CD8-positive, alpha-beta memory T cell (primary cell): ENCODE measurements at regions not wholly inside any gene's neighbourhood (a gene's known extent, or its start where the extent isn't known, plus 50 kb on each side); places are given as distances from the start of the nearest gene placed in this dataset.

ENCODE experiments used
- CTCF ChIA-PET: fragments of 350-600 bp; sonication (Branson Sonifier 250); formaldehyde crosslinking; loops from one replicate; lab custom pipeline; 2021; ENCODE audit warnings: antibody characterized with exemption; lab: Charles Lee
- POLR2A ChIA-PET: fragments of 350-600 bp; sonication (Branson Sonifier 250); formaldehyde crosslinking; loops from one replicate; lab custom pipeline; 2021; ENCODE audit warnings: antibody characterized with exemption; lab: Charles Lee
- DNase-seq, 5 donors: peaks; one replicate each; pipeline versions ENCODE4 v3.0.0 to v3.0.0-alpha.2; 2020 to 2022; ENCODE audit warnings: mixed read lengths in 1 of 5
- H3K27ac ChIP-seq: one replicate; pipeline ENCODE4 v1.7.0; 2013; ENCODE audit warnings: low read depth, mild to moderate bottlenecking, low read length, moderate library complexity
- H3K27me3 ChIP-seq: 2 replicates; pipeline ENCODE4 v1.7.0; 2013; ENCODE audit warnings: low read length, mild to moderate bottlenecking; ENCODE audit not compliant: insufficient read depth, poor library complexity, severe bottlenecking
- H3K36me3 ChIP-seq: 2 replicates; pipeline ENCODE4 v1.7.0; 2013; ENCODE audit warnings: mild to moderate bottlenecking, low read length, moderate library complexity; ENCODE audit not compliant: insufficient read depth
- H3K4me1 ChIP-seq: 2 replicates; pipeline ENCODE4 v1.7.0; 2013; ENCODE audit warnings: mild to moderate bottlenecking, low read length, moderate library complexity; ENCODE audit not compliant: insufficient read depth
- H3K4me3 ChIP-seq: 2 replicates; pipeline ENCODE4 v1.7.0; 2013; ENCODE audit warnings: mild to moderate bottlenecking, low read length
- H3K9me3 ChIP-seq: 2 replicates; pipeline ENCODE4 v1.7.0; 2013; ENCODE audit warnings: mild to moderate bottlenecking, low read length
- H3K27ac Mint-ChIP-seq, 8 donors: one replicate each; pipeline ENCODE4 v1.8.0; 2020 to 2021; ENCODE audit warnings: mixed read lengths in 8 of 8, mild to moderate bottlenecking in 6 of 8, inconsistent platforms in 3 of 8, moderate library complexity in 3 of 8
- H3K27me3 Mint-ChIP-seq, 2 donors: one replicate each; pipeline ENCODE4 v1.8.0; 2020 to 2021; ENCODE audit warnings: mixed read lengths in 2 of 2, mild to moderate bottlenecking in 1 of 2, moderate library complexity in 1 of 2
- H3K36me3 Mint-ChIP-seq, 3 donors: one replicate each; pipeline ENCODE4 v1.8.0; 2020 to 2021; ENCODE audit warnings: mixed read lengths in 3 of 3, inconsistent platforms in 1 of 3, mild to moderate bottlenecking in 1 of 3
- H3K4me1 Mint-ChIP-seq, 3 donors: one replicate each; pipeline ENCODE4 v1.8.0; 2020 to 2021; ENCODE audit warnings: mixed read lengths in 3 of 3, inconsistent platforms in 1 of 3, mild to moderate bottlenecking in 1 of 3
- H3K4me3 Mint-ChIP-seq, 7 donors: one replicate each; pipeline ENCODE4 v1.8.0; 2020 to 2021; ENCODE audit warnings: mixed read lengths in 7 of 7, mild to moderate bottlenecking in 6 of 7, moderate library complexity in 4 of 7, inconsistent platforms in 2 of 7
- H3K9me3 Mint-ChIP-seq, 5 donors: one replicate each; pipeline ENCODE4 v1.8.0; 2020 to 2022; ENCODE audit warnings: mixed read lengths in 5 of 5, mild to moderate bottlenecking in 3 of 5, moderate library complexity in 2 of 5, inconsistent platforms in 1 of 5

DNA sequence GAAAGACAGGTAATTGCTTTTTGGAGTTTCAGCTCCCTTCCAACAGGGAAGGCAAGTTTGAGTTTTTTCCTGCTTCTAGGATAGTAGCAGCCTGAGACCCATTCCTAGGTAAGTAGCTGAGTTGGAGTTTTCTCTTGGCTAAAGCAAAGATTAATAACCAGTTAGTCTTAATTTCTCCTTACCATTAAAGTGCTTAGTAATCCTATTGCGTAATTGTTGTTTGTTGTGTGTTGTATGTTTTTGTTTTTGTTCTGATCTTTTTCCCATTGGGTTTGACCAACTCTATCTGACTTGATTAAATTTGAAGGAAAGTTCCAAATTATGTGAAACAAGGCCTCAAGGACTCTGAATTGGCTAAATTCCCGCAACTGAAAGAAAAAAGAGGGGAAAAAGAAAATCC, 83.5 kb downstream of the TBX22 start:
- Mint-ChIP-seq H3K27ac (no peak overlapping the region), H3K27me3 (no peaks in the 10 kb centered on the region), H3K4me1 (no peaks in the 10 kb centered on the region), H3K4me3 (no peak overlapping the region), H3K36me3 (no peaks in the 10 kb centered on the region), H3K9me3 (no peaks in the 10 kb centered on the region)
- Histone ChIP-seq H3K9me3 (no peaks in the 10 kb centered on the region), H3K27ac (no peak overlapping the region), H3K27me3 (no peaks in the 10 kb centered on the region), H3K36me3 (no peaks in the 10 kb centered on the region), H3K4me3 (no peak overlapping the region), H3K4me1 (no peaks in the 10 kb centered on the region)
- DNase-seq = no peak
- CTCF ChIA-PET = no interaction called here
- POLR2A ChIA-PET = no interaction called here

DNA sequence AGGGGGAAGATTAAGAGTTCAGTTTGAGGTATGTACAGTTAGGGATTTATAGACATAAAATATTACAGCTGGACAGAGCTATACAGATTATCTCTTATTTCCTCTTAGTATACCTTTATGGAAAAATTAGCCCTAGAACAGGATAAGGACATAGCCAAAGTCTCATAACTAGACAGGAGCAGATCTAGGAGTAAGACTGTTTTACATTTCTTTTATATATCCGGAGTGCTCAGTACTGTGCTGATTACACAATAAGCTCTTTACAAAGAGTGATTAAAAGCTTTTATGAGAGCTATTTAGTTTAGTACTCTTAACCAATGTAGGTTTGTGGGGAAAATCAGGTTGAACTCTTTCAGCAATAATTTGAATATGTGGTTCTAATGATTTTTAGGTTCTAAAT, 105.8 kb downstream of the TBX22 start:
- Mint-ChIP-seq H3K27ac (no peak overlapping the region), H3K4me1 (no peaks in the 10 kb centered on the region), H3K36me3 (no peaks in the 10 kb centered on the region), H3K4me3 (no peak overlapping the region), H3K27me3 (no peaks in the 10 kb centered on the region), H3K9me3 (no peaks in the 10 kb centered on the region)
- no peak for DNase-seq
- CTCF ChIA-PET = no interaction called here
- H3K9me3 ChIP-seq = no peaks in the 10 kb centered on the region
- H3K4me3 ChIP-seq = no peak overlapping the region
- H3K27me3 ChIP-seq = no peaks in the 10 kb centered on the region
- H3K27ac ChIP-seq = no peak overlapping the region
- POLR2A ChIA-PET = no interaction called here
- H3K36me3 ChIP-seq = no peaks in the 10 kb centered on the region
- H3K4me1 ChIP-seq = no peaks in the 10 kb centered on the region

GRCh38 chrX:80138938-80139337, 124.4 kb downstream of the TBX22 start:
- H3K4me1 ChIP-seq = no peaks in the 10 kb centered on the region
- H3K27me3 ChIP-seq = no peaks in the 10 kb centered on the region
- Mint-ChIP-seq H3K36me3 (no peaks in the 10 kb centered on the region), H3K9me3 (peaks cover 0 to 2% (median 0%) of the 10 kb centered on the region in 5 donors), H3K4me1 (no peaks in the 10 kb centered on the region), H3K4me3 (no peak overlapping the region), H3K27ac (no peak overlapping the region), H3K27me3 (peaks cover 0 to 5% of the 10 kb centered on the region in 2 donors)
- H3K36me3 ChIP-seq = no peaks in the 10 kb centered on the region
- H3K4me3 ChIP-seq = no peak overlapping the region
- CTCF ChIA-PET = no interaction called here
- POLR2A ChIA-PET = no interaction called here
- H3K9me3 ChIP-seq = no peaks in the 10 kb centered on the region
- no peak for DNase-seq
- no peak overlapping the region for H3K27ac ChIP-seq

DNA sequence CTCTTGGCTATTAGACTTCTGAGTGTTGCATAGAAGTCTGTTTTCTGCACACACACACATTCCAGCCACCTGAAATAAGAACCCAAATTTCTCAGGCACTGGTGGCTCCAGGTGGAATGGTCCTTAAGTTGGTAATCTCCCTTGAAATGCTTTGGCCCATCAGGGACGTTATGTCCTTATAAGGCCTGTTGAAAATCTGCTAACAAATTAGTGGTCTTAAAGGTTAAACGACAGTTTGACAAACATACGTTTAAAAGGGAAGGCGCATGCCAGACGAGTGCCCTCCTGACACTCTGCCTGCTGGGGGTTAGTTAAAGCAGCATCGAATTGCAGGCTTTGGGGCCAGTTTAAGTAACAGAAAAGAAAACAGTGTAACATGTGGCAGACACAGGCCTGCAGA, 125.0 kb downstream of the TBX22 start:
- ChIA-PET CTCF (no interaction called here), POLR2A (no interaction called here)
- DNase-seq = no peak
- Histone ChIP-seq H3K27ac (no peak overlapping the region), H3K4me1 (no peaks in the 10 kb centered on the region), H3K4me3 (no peak overlapping the region), H3K9me3 (no peaks in the 10 kb centered on the region), H3K36me3 (no peaks in the 10 kb centered on the region), H3K27me3 (no peaks in the 10 kb centered on the region)
- Mint-ChIP-seq H3K27me3 (peaks cover 0 to 5% of the 10 kb centered on the region in 2 donors), H3K4me1 (no peaks in the 10 kb centered on the region), H3K36me3 (no peaks in the 10 kb centered on the region), H3K9me3 (peaks cover 0 to 2% (median 0%) of the 10 kb centered on the region in 5 donors), H3K4me3 (no peak overlapping the region), H3K27ac (no peak overlapping the region)

DNA sequence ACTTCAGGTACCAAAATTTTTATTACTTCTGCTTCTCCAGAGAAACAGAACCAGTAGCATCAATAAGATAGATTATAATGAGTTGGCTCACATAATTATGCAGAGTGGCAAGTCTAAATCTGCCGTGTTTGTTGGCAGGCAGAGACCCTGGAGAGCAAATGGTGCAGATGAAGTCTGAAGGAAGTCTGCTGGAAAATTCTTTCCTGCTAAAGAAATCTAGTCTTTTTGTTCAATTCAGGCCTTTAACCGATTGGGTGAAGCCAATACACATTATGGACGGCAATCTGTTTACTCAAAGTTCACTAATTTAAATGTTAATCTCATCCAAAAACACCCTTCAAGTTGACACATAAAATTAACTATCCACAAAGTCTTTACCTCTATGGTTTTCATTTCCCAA, 156.0 kb downstream of the TBX22 start:
- no peak overlapping the region for H3K27ac Mint-ChIP-seq
- H3K36me3 Mint-ChIP-seq = no peaks in the 10 kb centered on the region
- no peak overlapping the region for H3K4me3 Mint-ChIP-seq
- no peaks in the 10 kb centered on the region for H3K4me1 Mint-ChIP-seq
- H3K27ac ChIP-seq = no peak overlapping the region
- CTCF ChIA-PET = no interaction called here
- peaks cover 0 to 3% (median 0%) of the 10 kb centered on the region in 5 donors for H3K9me3 Mint-ChIP-seq
- POLR2A ChIA-PET = no interaction called here
- peaks cover 0 to 2% of the 10 kb centered on the region in 2 donors for H3K27me3 Mint-ChIP-seq
- no peaks in the 10 kb centered on the region for H3K4me1 ChIP-seq
- no peaks in the 10 kb centered on the region for H3K27me3 ChIP-seq
- no peak overlapping the region for H3K4me3 ChIP-seq
- DNase-seq = no peak
- H3K36me3 ChIP-seq = no peaks in the 10 kb centered on the region
- H3K9me3 ChIP-seq = no peaks in the 10 kb centered on the region

DNA sequence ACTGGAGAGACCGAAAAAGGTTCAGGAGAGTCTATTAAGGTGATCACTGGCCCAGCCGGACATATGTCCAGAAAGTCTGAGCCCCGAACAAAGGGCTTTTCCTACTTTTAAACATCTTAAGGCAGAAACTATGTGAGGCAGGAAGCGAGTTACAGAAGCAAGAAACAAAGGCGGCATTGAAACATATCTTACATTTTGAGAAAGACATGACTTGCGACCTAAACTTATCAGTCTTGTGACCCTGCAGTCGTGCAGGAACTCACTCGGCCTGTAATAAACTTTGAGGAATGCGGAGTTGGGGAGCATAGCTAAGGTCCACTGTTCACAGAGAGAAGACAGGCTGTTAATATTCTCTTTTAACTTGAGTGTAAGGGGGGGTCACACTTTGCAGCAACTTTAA, 158.7 kb downstream of the TBX22 start:
- Histone ChIP-seq H3K36me3 (no peaks in the 10 kb centered on the region), H3K4me1 (no peaks in the 10 kb centered on the region), H3K27ac (no peak overlapping the region), H3K9me3 (no peaks in the 10 kb centered on the region), H3K4me3 (no peak overlapping the region), H3K27me3 (no peaks in the 10 kb centered on the region)
- Mint-ChIP-seq H3K4me3 (no peak overlapping the region), H3K36me3 (no peaks in the 10 kb centered on the region), H3K9me3 (peaks cover 0 to 3% (median 0%) of the 10 kb centered on the region in 5 donors), H3K27ac (no peak overlapping the region), H3K27me3 (peaks cover 0 to 2% of the 10 kb centered on the region in 2 donors), H3K4me1 (no peaks in the 10 kb centered on the region)
- no peak for DNase-seq
- ChIA-PET POLR2A (no interaction called here), CTCF (no interaction called here)

GRCh38 chrX:80174925-80175574, 160.5 kb downstream of the TBX22 start:
- H3K4me1 Mint-ChIP-seq = no peaks in the 10 kb centered on the region
- H3K4me3 Mint-ChIP-seq = no peak overlapping the region
- Histone ChIP-seq H3K4me3 (no peak overlapping the region), H3K27me3 (no peaks in the 10 kb centered on the region), H3K36me3 (no peaks in the 10 kb centered on the region), H3K9me3 (no peaks in the 10 kb centered on the region), H3K27ac (no peak overlapping the region), H3K4me1 (no peaks in the 10 kb centered on the region)
- DNase-seq = no peak
- ChIA-PET CTCF (no interaction called here), POLR2A (no interaction called here)
- H3K9me3 Mint-ChIP-seq = no peaks in the 10 kb centered on the region
- H3K36me3 Mint-ChIP-seq = no peaks in the 10 kb centered on the region
- H3K27ac Mint-ChIP-seq = no peak overlapping the region
- peaks cover 0 to 2% of the 10 kb centered on the region in 2 donors for H3K27me3 Mint-ChIP-seq

GRCh38 chrX:80181079-80181478, 166.5 kb downstream of the TBX22 start:
- Mint-ChIP-seq H3K9me3 (peaks cover 0 to 2% (median 0%) of the 10 kb centered on the region in 5 donors), H3K4me1 (no peaks in the 10 kb centered on the region), H3K36me3 (no peaks in the 10 kb centered on the region), H3K27ac (no peak overlapping the region), H3K27me3 (no peaks in the 10 kb centered on the region), H3K4me3 (no peak overlapping the region)
- Histone ChIP-seq H3K9me3 (no peaks in the 10 kb centered on the region), H3K4me1 (no peaks in the 10 kb centered on the region), H3K36me3 (no peaks in the 10 kb centered on the region), H3K27me3 (no peaks in the 10 kb centered on the region), H3K27ac (no peak overlapping the region), H3K4me3 (no peak overlapping the region)
- ChIA-PET POLR2A (no interaction called here), CTCF (no interaction called here)
- DNase-seq = no peak
